HepG2 (cell line): ENCODE measurements at regions not wholly inside any gene's neighbourhood (a gene's known extent, or its start where the extent isn't known, plus 50 kb on each side); places are given as distances from the start of the nearest gene placed in this dataset.

Source experiments
- ATAC-seq: fragments of 200-7000 bp; cut with Tn5 transposase; 3 replicates; pipeline ENCODE4 v1.9.1; 2020; ENCODE audit warnings: mild to moderate bottlenecking, moderate library complexity
- BruUV-seq: library from RNA; stranded (reverse); fragments of 400-500 nt; replicated peaks from 2 replicates; lab custom pipeline; 2021; lab: Mats Ljungman, UMichigan
- CTCF ChIA-PET: fragments of 300-600 bp; formaldehyde crosslinking; extraction: SDS; loops from one replicate; lab custom pipeline; 2021; ENCODE audit warnings: low total read pairs, inconsistent platforms, low intra/inter-chr PET ratio; lab: Yijun Ruan, JAX
- POLR2A ChIA-PET: fragments of 350-600 bp; sonication (Branson Sonifier 250); formaldehyde crosslinking; loops from one replicate; lab custom pipeline; 2020; ENCODE audit warnings: antibody characterized with exemption, inconsistent platforms; lab: Yijun Ruan, JAX
- DNase-seq: peaks from one replicate; pipeline ENCODE4 v3.0.0-alpha.2; 2015; ENCODE audit warnings: low spot score
- FAIRE-seq: peaks from 3 replicates; lab custom pipeline; 2011; peaks lifted over from hg19 to GRCh38; lab: Jason Lieb, UNC
- H2AFZ ChIP-seq: one replicate; pipeline ENCODE4 v1.6.1; 2011; ENCODE audit warnings: low read length, inconsistent platforms
- H3K27ac ChIP-seq: fragments of 300-600 bp; 3 replicates; pipeline ENCODE4 v1.8.0; 2011; ENCODE audit warnings: mixed run types, mild to moderate bottlenecking, mixed read lengths, low read length, inconsistent platforms; ENCODE audit not compliant: insufficient read depth; ENCODE audit errors: extremely low read length
- H3K27me3 ChIP-seq, 2 experiments: fragments of 200-600 bp in 1 of 2; 2 replicates in 1 of 2; 3 replicates in 1 of 2; pipeline versions ENCODE4 v1.6.0 to v1.8.0; 2011; ENCODE audit warnings: low read length in 2 of 2, mild to moderate bottlenecking in 2 of 2, moderate library complexity in 2 of 2, inconsistent platforms in 1 of 2; ENCODE audit not compliant: insufficient read depth in 2 of 2, control insufficient read depth in 1 of 2
- H3K36me3 ChIP-seq, 2 experiments: fragments of 200-600 bp in 1 of 2; replicated peaks in 1 of 2; 2 replicates in 1 of 2; 3 replicates in 1 of 2; pipeline versions ENCODE4 v1.5.1 to v1.8.0; 2011; ENCODE audit warnings: low read length in 2 of 2, inconsistent platforms in 1 of 2; ENCODE audit not compliant: insufficient read depth in 2 of 2, control insufficient read depth in 1 of 2
- H3K4me1 ChIP-seq: 2 replicates; pipeline ENCODE4 v1.5.1; 2012; ENCODE audit warnings: low read length, inconsistent platforms; ENCODE audit not compliant: insufficient read depth
- H3K4me2 ChIP-seq: 2 replicates; pipeline ENCODE4 v1.6.0; 2011; ENCODE audit warnings: low read depth, low read length, inconsistent platforms
- H3K4me3 ChIP-seq, 3 experiments: fragments of 200-600 bp in 1 of 3; sonication (generic), shearing (Covaris generic) in 1 of 3; replicated peaks in 1 of 3; 2 replicates each; pipeline ENCODE4 v1.5.1; 2011 to 2016; ENCODE audit warnings: low read length in 3 of 3, inconsistent platforms in 2 of 3, low read depth in 2 of 3, mild to moderate bottlenecking in 2 of 3, control low read depth in 1 of 3, mixed read lengths in 1 of 3; ENCODE audit not compliant: insufficient read depth in 1 of 3
- H3K79me2 ChIP-seq: one replicate; pipeline ENCODE4 v1.6.1; 2011; ENCODE audit warnings: low read length, inconsistent platforms; ENCODE audit not compliant: insufficient read depth
- H3K9ac ChIP-seq: 2 replicates; pipeline ENCODE4 v1.6.0; 2011; ENCODE audit warnings: mild to moderate bottlenecking, low read depth, low read length, inconsistent platforms; ENCODE audit not compliant: insufficient read depth
- H3K9me3 ChIP-seq: 2 replicates; pipeline ENCODE4 v1.5.1; 2012; ENCODE audit warnings: mild to moderate bottlenecking, low read length
- H4K20me1 ChIP-seq: 2 replicates; pipeline ENCODE4 v1.6.0; 2011; ENCODE audit warnings: inconsistent platforms, mild to moderate bottlenecking, low read length, moderate library complexity; ENCODE audit not compliant: insufficient read depth
- BCL6 ChIP-seq: IDR thresholded peaks from 2 replicates; pipeline ENCODE4 v1.6.1; 2016; ENCODE audit warnings: missing genetic modification reagents, missing compliant biosample characterization
- EHMT2 ChIP-seq: fragments of 200-600 bp; sonication (generic); IDR thresholded peaks from 2 replicates; pipeline ENCODE4 v1.7.0; 2017; ENCODE audit warnings: antibody characterized with exemption, low read depth, low read length, borderline replicate concordance
- KLF6 ChIP-seq: IDR thresholded peaks from 2 replicates; pipeline ENCODE4 v1.8.0; 2016; ENCODE audit warnings: missing biosample characterization, missing genetic modification reagents
- MEIS2 ChIP-seq: sonication (generic); formaldehyde crosslinking; IDR thresholded peaks from 2 replicates; pipeline ENCODE4 v1.9.0; 2021; ENCODE audit warnings: mild to moderate bottlenecking, missing genetic modification reagents
- MTA1 ChIP-seq: sonication (generic); formaldehyde crosslinking; IDR thresholded peaks from 2 replicates; pipeline ENCODE4 v1.4.0; 2020; ENCODE audit warnings: missing genetic modification reagents, mild to moderate bottlenecking, borderline replicate concordance
- NCOA5 ChIP-seq: sonication (generic); formaldehyde crosslinking; IDR thresholded peaks from 2 replicates; pipeline ENCODE4 v1.4.0; 2020; ENCODE audit warnings: missing genetic modification reagents
- NFIC ChIP-seq: IDR thresholded peaks from 2 replicates; pipeline ENCODE4 v1.6.1; 2012; ENCODE audit warnings: mild to moderate bottlenecking, low read length, inconsistent platforms
- SCMH1 ChIP-seq: sonication (generic); formaldehyde crosslinking; IDR thresholded peaks from 2 replicates; pipeline ENCODE4 v1.9.0; 2021; ENCODE audit warnings: missing genetic modification reagents, mild to moderate bottlenecking, borderline replicate concordance
- SP1 ChIP-seq, 2 experiments: fragments of 450-650 bp in 1 of 2; sonication (generic) in 1 of 2; formaldehyde crosslinking in 1 of 2; IDR thresholded peaks; 2 replicates each; pipeline versions ENCODE4 v1.4.0 to v1.6.1; 2016 to 2020; ENCODE audit warnings: missing genetic modification reagents in 1 of 2
- ZFP1 ChIP-seq: IDR thresholded peaks from 2 replicates; pipeline ENCODE4 v1.6.1; 2016
- ZFP36L1 ChIP-seq: sonication (generic); formaldehyde crosslinking; IDR thresholded peaks from 2 replicates; pipeline ENCODE4 v1.8.0; 2022; ENCODE audit warnings: mild to moderate bottlenecking, missing genetic modification reagents, moderate library complexity
- ZNF251 ChIP-seq: sonication (generic); formaldehyde crosslinking; IDR thresholded peaks from 2 replicates; pipeline ENCODE4 v1.9.0; 2021; ENCODE audit warnings: mild to moderate bottlenecking, missing genetic modification reagents
- ZNF256 ChIP-seq: sonication (generic); formaldehyde crosslinking; conservative IDR thresholded peaks from 2 replicates; pipeline ENCODE4 v1.4.0; 2020; ENCODE audit warnings: missing genetic modification reagents
- ZNF354B ChIP-seq: sonication (generic); formaldehyde crosslinking; IDR thresholded peaks from 2 replicates; pipeline ENCODE4 v1.8.0; 2022; ENCODE audit warnings: mild to moderate bottlenecking, missing genetic modification reagents
- ZNF543 ChIP-seq: sonication (generic); formaldehyde crosslinking; IDR thresholded peaks from 2 replicates; pipeline ENCODE4 v1.4.0; 2020; ENCODE audit warnings: mild to moderate bottlenecking, missing genetic modification reagents
- ZNF607 ChIP-seq: sonication (generic); formaldehyde crosslinking; IDR thresholded peaks from 2 replicates; pipeline ENCODE4 v1.5.1; 2020; ENCODE audit warnings: missing genetic modification reagents, mild to moderate bottlenecking, borderline replicate concordance
- ZNF766 ChIP-seq: sonication (generic); formaldehyde crosslinking; IDR thresholded peaks from 2 replicates; pipeline ENCODE4 v1.5.0; 2020; ENCODE audit warnings: missing genetic modification reagents, borderline replicate concordance
- ZNF773 ChIP-seq: sonication (generic); formaldehyde crosslinking; IDR thresholded peaks from 2 replicates; pipeline ENCODE4 v1.4.0; 2020; ENCODE audit warnings: missing genetic modification reagents, borderline replicate concordance
- WGBS: methylation state at CpG from one replicate; pipeline ENCODE4 v1.1.6; 2017; ENCODE audit warnings: low lambda C conversion rate; 5-methylcytosine and 5-hydroxymethylcytosine counted together
- in situ Hi-C: cut with HindIII; loops from 2 replicates; pipeline ENCODE4 v1.10.0; 2017; ENCODE audit warnings: low pct_unique_long_range_greater_than_20kb; ENCODE audit not compliant: extremely low pct_ligation_motif_present
- intact Hi-C: fragments of 100-400 bp; cut with micrococcal nuclease; formaldehyde crosslinking; loops from one replicate; pipeline ENCODE4 v1.10.0; 2022; ENCODE audit not compliant: unreplicated experiment
- TF ChIP-seq, protein P1 (sequence below): sonication (generic); formaldehyde crosslinking; IDR thresholded peaks from 2 replicates; pipeline ENCODE4 v1.5.0; 2020; ENCODE audit warnings: mild to moderate bottlenecking, missing genetic modification reagents

DNA sequence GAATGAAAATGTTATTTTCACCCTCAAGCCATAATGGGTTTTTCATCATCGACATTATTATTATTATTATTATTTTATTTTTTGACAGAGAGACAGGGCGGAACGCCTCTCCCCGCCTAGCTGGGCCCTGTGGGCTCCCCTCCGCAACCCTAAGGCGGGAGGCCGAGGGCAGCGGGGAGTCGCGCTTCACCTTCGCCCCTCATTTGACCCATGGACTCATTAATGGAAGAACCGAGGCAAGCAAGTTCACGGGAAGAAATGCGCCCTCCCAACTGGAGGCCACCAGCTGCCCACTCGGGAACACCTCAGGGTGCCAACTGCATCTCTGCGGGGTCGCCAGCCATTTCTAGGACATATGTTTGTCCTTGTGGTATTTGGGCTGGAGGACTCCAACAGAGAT, 115.3 kb upstream of the KIRREL3 start:
- ATAC-seq, result no peak
- Histone ChIP-seq H3K4me3 (no peak overlapping the region), H4K20me1 (no peaks in the 10 kb centered on the region), H2AFZ (no peak overlapping the region), H3K4me2 (no peak overlapping the region), H3K79me2 (no peaks in the 10 kb centered on the region), H3K9me3 (no peaks in the 10 kb centered on the region), H3K36me3 (no peaks in the 10 kb centered on the region), H3K27ac (no peak overlapping the region), H3K9ac (no peak overlapping the region), H3K27me3 (no peaks in the 10 kb centered on the region), H3K4me1 (no peaks in the 10 kb centered on the region)
- DNase-seq, result no peak
- ChIA-PET CTCF (no interaction called here), POLR2A (no interaction called here)
- TF ChIP-seq MTA1 (no peak), SCMH1 (CRISPR knock-in tag) (no peak), ZNF251 (CRISPR knock-in tag) (no peak), ZFP36L1 (CRISPR knock-in tag) (no peak), ZNF256 (CRISPR knock-in tag) (no peak), MEIS2 (CRISPR knock-in tag) (no peak)
- in situ Hi-C loops (no loop called here), intact Hi-C loops (no loop called here)
- 47% methylated on average over 11 of the region's 17 CpGs for WGBS
- no peak for FAIRE-seq
- BruUV-seq, result no TSS peak

DNA sequence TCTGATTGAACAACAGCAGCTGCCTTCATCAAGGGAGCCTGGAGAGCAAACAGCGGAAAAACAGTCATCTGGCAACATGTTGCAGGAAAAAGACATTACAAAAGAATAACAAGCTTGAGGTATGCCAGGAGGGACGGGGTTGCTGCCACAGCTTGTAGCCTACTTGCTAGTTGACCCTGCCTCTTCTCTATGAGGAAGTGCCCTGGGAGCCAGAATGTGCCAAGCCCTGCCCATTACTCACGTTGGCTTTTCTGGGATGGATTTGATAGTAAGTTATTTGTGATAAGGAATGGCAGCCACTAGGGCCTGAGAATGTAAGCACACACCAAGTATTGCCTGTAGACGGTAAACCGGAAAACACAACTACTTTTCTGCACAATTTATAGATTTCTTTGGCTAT, 113.5 kb upstream of the KIRREL3 start:
- intact Hi-C loops, result no loop called here
- Histone ChIP-seq H4K20me1 (no peaks in the 10 kb centered on the region), H2AFZ (no peak overlapping the region), H3K9me3 (no peaks in the 10 kb centered on the region), H3K4me2 (no peak overlapping the region), H3K27ac (no peak overlapping the region), H3K27me3 (no peaks in the 10 kb centered on the region), H3K36me3 (no peaks in the 10 kb centered on the region), H3K4me3 (no peak overlapping the region), H3K9ac (no peak overlapping the region), H3K79me2 (no peaks in the 10 kb centered on the region), H3K4me1 (no peaks in the 10 kb centered on the region)
- in situ Hi-C loops, result no loop called here
- 4% methylated on average over 5 of the region's 5 CpGs for WGBS
- ChIA-PET POLR2A (no interaction called here), CTCF (no interaction called here)
- no peak for FAIRE-seq
- no peak for DNase-seq
- no TSS peak for BruUV-seq
- no peak for TF ChIP-seq ZNF766 (CRISPR knock-in tag)
- TF ChIP-seq, protein P1, sequence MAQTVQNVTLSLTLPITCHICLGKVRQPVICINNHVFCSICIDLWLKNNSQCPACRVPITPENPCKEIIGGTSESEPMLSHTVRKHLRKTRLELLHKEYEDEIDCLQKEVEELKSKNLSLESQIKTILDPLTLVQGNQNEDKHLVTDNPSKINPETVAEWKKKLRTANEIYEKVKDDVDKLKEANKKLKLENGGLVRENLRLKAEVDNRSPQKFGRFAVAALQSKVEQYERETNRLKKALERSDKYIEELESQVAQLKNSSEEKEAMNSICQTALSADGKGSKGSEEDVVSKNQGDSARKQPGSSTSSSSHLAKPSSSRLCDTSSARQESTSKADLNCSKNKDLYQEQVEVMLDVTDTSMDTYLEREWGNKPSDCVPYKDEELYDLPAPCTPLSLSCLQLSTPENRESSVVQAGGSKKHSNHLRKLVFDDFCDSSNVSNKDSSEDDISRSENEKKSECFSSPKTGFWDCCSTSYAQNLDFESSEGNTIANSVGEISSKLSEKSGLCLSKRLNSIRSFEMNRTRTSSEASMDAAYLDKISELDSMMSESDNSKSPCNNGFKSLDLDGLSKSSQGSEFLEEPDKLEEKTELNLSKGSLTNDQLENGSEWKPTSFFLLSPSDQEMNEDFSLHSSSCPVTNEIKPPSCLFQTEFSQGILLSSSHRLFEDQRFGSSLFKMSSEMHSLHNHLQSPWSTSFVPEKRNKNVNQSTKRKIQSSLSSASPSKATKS, result no peak
- no peak for TF ChIP-seq NCOA5 (CRISPR knock-in tag)
- TF ChIP-seq ZNF354B (CRISPR knock-in tag), result no peak
- no peak for TF ChIP-seq KLF6 (CRISPR knock-in tag)
- TF ChIP-seq ZFP1 (CRISPR knock-in tag), result no peak
- no peak for TF ChIP-seq ZNF773
- no peak for TF ChIP-seq SP1 (IDR thresholded peaks at IDR 0.05)
- no peak for TF ChIP-seq SP1 (CRISPR knock-in tag; IDR thresholded peaks at IDR 0.05)
- TF ChIP-seq BCL6 (CRISPR knock-in tag), result no peak
- no peak for TF ChIP-seq NFIC
- no peak for TF ChIP-seq ZNF543
- TF ChIP-seq ZNF607 (CRISPR knock-in tag), result no peak
- TF ChIP-seq EHMT2, result no peak
- ATAC-seq, result no peak
